Activated CD4-positive, alpha-beta T cell treated with anti-CD3 and anti-CD28 coated beads for 36 hours (primary cell): ENCODE measurements at regions not wholly inside any gene's neighbourhood (a gene's known extent, or its start where the extent isn't known, plus 50 kb on each side); places are given as distances from the start of the nearest gene placed in this dataset.
"Not testable (repeated sequence)": the region's sequence is repeated elsewhere in the genome, so short reads cannot be mapped to it uniquely, and the experiment has no call there.

Experiments used
- ATAC-seq: fragments of 200-7000 bp; cut with Tn5 transposase; one replicate; pipeline ENCODE4 v1.10.0; 2021; ENCODE audit warnings: mild to moderate bottlenecking, moderate library complexity
- CTCF ChIA-PET: fragments of 350-600 bp; sonication (Branson Sonifier 250); formaldehyde crosslinking; loops from one replicate; lab custom pipeline; 2021; ENCODE audit warnings: antibody characterized with exemption; lab: Charles Lee
- POLR2A ChIA-PET: fragments of 350-600 bp; sonication (Branson Sonifier 250); formaldehyde crosslinking; loops from one replicate; lab custom pipeline; 2021; ENCODE audit warnings: antibody characterized with exemption, inconsistent platforms; lab: Charles Lee
- DNase-seq: peaks from one replicate; pipeline ENCODE4 v3.0.0-alpha.2; 2020
- H3K27ac Mint-ChIP-seq: one replicate; pipeline ENCODE4 v1.8.0; 2021; ENCODE audit warnings: mixed read lengths
- H3K27me3 Mint-ChIP-seq: one replicate; pipeline ENCODE4 v1.8.0; 2021; ENCODE audit warnings: mixed read lengths
- H3K36me3 Mint-ChIP-seq: one replicate; pipeline ENCODE4 v1.8.0; 2021; ENCODE audit warnings: low read depth, mixed read lengths
- H3K4me1 Mint-ChIP-seq: one replicate; pipeline ENCODE4 v1.8.0; 2021; ENCODE audit warnings: mixed read lengths
- H3K4me3 Mint-ChIP-seq: one replicate; pipeline ENCODE4 v1.8.0; 2021; ENCODE audit warnings: mild to moderate bottlenecking, moderate library complexity, mixed read lengths
- H3K9me3 Mint-ChIP-seq: one replicate; pipeline ENCODE4 v1.8.0; 2021; ENCODE audit warnings: low read depth, mixed read lengths
- intact Hi-C, 2 experiments: fragments of 100-400 bp; cut with DNase I in 1 of 2; cut with micrococcal nuclease in 1 of 2; formaldehyde crosslinking; loops; one replicate each; pipeline versions ENCODE4 v1.14.2 to v1.15.1; 2022 to 2024; cut with DNase I, micrococcal nuclease

GRCh38 chr6:16904957-16905356 is 143.7 kb upstream of the ATXN1 start:
- no peak overlapping the region for H3K4me3 Mint-ChIP-seq
- ChIA-PET CTCF (interaction anchor here (0.6 to 1.0 kb wide), 2 partner anchors 57 to 184 kb away, joined by 4 to 5 read pairs; no protein-coding TSS in a partner anchor), POLR2A (no interaction called here)
- no peaks in the 10 kb centered on the region for H3K4me1 Mint-ChIP-seq
- H3K27ac Mint-ChIP-seq, result no peak overlapping the region
- H3K36me3 Mint-ChIP-seq, result no peaks in the 10 kb centered on the region
- DNase-seq (no peak), ATAC-seq (no peak)
- no peaks in the 10 kb centered on the region for H3K9me3 Mint-ChIP-seq
- peaks cover 31% of the 10 kb centered on the region for H3K27me3 Mint-ChIP-seq
- intact Hi-C loops, result no loop called here

GRCh38 chr6:16903470-16903869 is 142.2 kb upstream of the ATXN1 start:
- no peak overlapping the region for H3K27ac Mint-ChIP-seq
- ATAC-seq, result no peak

GRCh38 chr6:16902502-16902901 is 141.2 kb upstream of the ATXN1 start:
- Mint-ChIP-seq H3K4me3 (no peak overlapping the region), H3K27me3 (peaks cover 37% of the 10 kb centered on the region), H3K4me1 (no peaks in the 10 kb centered on the region), H3K9me3 (no peaks in the 10 kb centered on the region), H3K36me3 (no peaks in the 10 kb centered on the region), H3K27ac (no peak overlapping the region)
- POLR2A ChIA-PET, result no interaction called here
- ATAC-seq, result no peak
- CTCF ChIA-PET, result no interaction called here
- DNase-seq, result no peak
- intact Hi-C loops, result no loop called here

More at GRCh38 chr6:16903470-16903869, 142.2 kb upstream of the ATXN1 start:
- no peak overlapping the region for H3K4me3 Mint-ChIP-seq
- no peaks in the 10 kb centered on the region for H3K36me3 Mint-ChIP-seq
- H3K4me1 Mint-ChIP-seq, result no peaks in the 10 kb centered on the region
- H3K27me3 Mint-ChIP-seq, result peaks cover 37% of the 10 kb centered on the region
- POLR2A ChIA-PET, result no interaction called here
- DNase-seq, result no peak
- CTCF ChIA-PET, result no interaction called here
- intact Hi-C loops, result no loop called here
- H3K9me3 Mint-ChIP-seq, result no peaks in the 10 kb centered on the region

GRCh38 chr6:16901782-16902181 is 140.5 kb upstream of the ATXN1 start:
- Mint-ChIP-seq H3K36me3 (no peaks in the 10 kb centered on the region), H3K4me3 (no peak overlapping the region), H3K27ac (no peak overlapping the region), H3K9me3 (no peaks in the 10 kb centered on the region), H3K4me1 (no peaks in the 10 kb centered on the region), H3K27me3 (peaks cover 35% of the 10 kb centered on the region)
- ChIA-PET POLR2A (no interaction called here), CTCF (no interaction called here)
- intact Hi-C loops, result no loop called here
- DNase-seq, result no peak
- no peak for ATAC-seq

GRCh38 chr6:16901306-16901705 is 140.0 kb upstream of the ATXN1 start:
- intact Hi-C loops, result no loop called here
- POLR2A ChIA-PET, result no interaction called here

GRCh38 chr6:16898640-16899396 is 137.6 kb upstream of the ATXN1 start:
- Mint-ChIP-seq H3K4me3 (no peak overlapping the region), H3K27me3 (peaks cover 20% of the 10 kb centered on the region), H3K4me1 (no peaks in the 10 kb centered on the region), H3K27ac (no peak overlapping the region), H3K36me3 (no peaks in the 10 kb centered on the region), H3K9me3 (peaks cover 2% of the 10 kb centered on the region)
- ATAC-seq (no peak), DNase-seq (no peak)
- CTCF ChIA-PET, result interaction anchor here (0.6 kb wide), 1 partner anchor 28 kb away, joined by 3 read pairs; no protein-coding TSS in a partner anchor
- intact Hi-C loops, result no loop called here
- POLR2A ChIA-PET, result no interaction called here

More at GRCh38 chr6:16901306-16901705, 140.0 kb upstream of the ATXN1 start:
- DNase-seq, result no peak
- no peak overlapping the region for H3K27ac Mint-ChIP-seq
- ATAC-seq, result no peak
- H3K4me3 Mint-ChIP-seq, result no peak overlapping the region
- CTCF ChIA-PET, result no interaction called here
- H3K36me3 Mint-ChIP-seq, result no peaks in the 10 kb centered on the region
- H3K4me1 Mint-ChIP-seq, result no peaks in the 10 kb centered on the region
- H3K27me3 Mint-ChIP-seq, result peaks cover 32% of the 10 kb centered on the region
- H3K9me3 Mint-ChIP-seq, result no peaks in the 10 kb centered on the region

GRCh38 chr6:16897669-16898068 is 136.4 kb upstream of the ATXN1 start:
- intact Hi-C loops, result no loop called here
- CTCF ChIA-PET, result interaction anchor here (0.7 kb wide), 1 partner anchor 25 kb away, joined by 3 read pairs; no protein-coding TSS in a partner anchor
- Mint-ChIP-seq H3K27me3 (peaks cover 15% of the 10 kb centered on the region), H3K36me3 (no peaks in the 10 kb centered on the region), H3K9me3 (peaks cover 5% of the 10 kb centered on the region), H3K4me3 (no peak overlapping the region), H3K27ac (no peak overlapping the region), H3K4me1 (no peaks in the 10 kb centered on the region)
- no peak for ATAC-seq
- POLR2A ChIA-PET, result no interaction called here
- DNase-seq, result no peak

GRCh38 chr6:16894301-16894700 is 133.0 kb upstream of the ATXN1 start:
- no peak overlapping the region for H3K27ac Mint-ChIP-seq
- ATAC-seq (no peak), DNase-seq (no peak)
- no peaks in the 10 kb centered on the region for H3K4me1 Mint-ChIP-seq
- H3K27me3 Mint-ChIP-seq, result peaks cover 8% of the 10 kb centered on the region
- intact Hi-C loops, result no loop called here
- ChIA-PET CTCF (interaction anchor here (1.3 kb wide), 1 partner anchor 71 kb away, joined by 3 read pairs; no protein-coding TSS in a partner anchor), POLR2A (no interaction called here)
- peaks cover 5% of the 10 kb centered on the region for H3K9me3 Mint-ChIP-seq
- H3K4me3 Mint-ChIP-seq, result no peak overlapping the region
- no peaks in the 10 kb centered on the region for H3K36me3 Mint-ChIP-seq

- H3K4me1 Mint-ChIP-seq, H3K4me3 Mint-ChIP-seq, ATAC-seq, H3K27me3 Mint-ChIP-seq, intact Hi-C loops, H3K36me3 Mint-ChIP-seq, H3K9me3 Mint-ChIP-seq, CTCF ChIA-PET, DNase-seq, POLR2A ChIA-PET, H3K27ac Mint-ChIP-seq: not testable (repeated sequence)
Measured at GRCh38 chr6:16891110-16891509, 129.8 kb upstream of the ATXN1 start.

- ATAC-seq (no peak), DNase-seq (no peak)
- Mint-ChIP-seq H3K36me3 (no peaks in the 10 kb centered on the region), H3K9me3 (no peaks in the 10 kb centered on the region), H3K4me3 (no peak overlapping the region), H3K27me3 (peaks cover 26% of the 10 kb centered on the region), H3K27ac (no peak overlapping the region), H3K4me1 (no peaks in the 10 kb centered on the region)
- ChIA-PET POLR2A (no interaction called here), CTCF (interaction anchor here (0.9 kb wide), 1 partner anchor 79 kb away, joined by 3 read pairs; no protein-coding TSS in a partner anchor)
- intact Hi-C loops, result no loop called here
Measured at GRCh38 chr6:16885411-16886160, 124.3 kb upstream of the ATXN1 start.

GRCh38 chr6:16884526-16884925 is 123.3 kb upstream of the ATXN1 start:
- Mint-ChIP-seq H3K4me3 (no peak overlapping the region), H3K27ac (no peak overlapping the region), H3K36me3 (no peaks in the 10 kb centered on the region), H3K9me3 (peaks cover 2% of the 10 kb centered on the region), H3K27me3 (peaks cover 30% of the 10 kb centered on the region), H3K4me1 (no peaks in the 10 kb centered on the region)
- intact Hi-C loops, result no loop called here
- ChIA-PET CTCF (interaction anchor here (0.7 to 0.9 kb wide), 2 partner anchors 81 to 346 kb away, joined by 3 read pairs; no protein-coding TSS in a partner anchor), POLR2A (no interaction called here)
- DNase-seq (no peak), ATAC-seq (no peak)
